MM.1S (cell line): ENCODE measurements at regions not wholly inside any gene's neighbourhood (a gene's known extent, or its start where the extent isn't known, plus 50 kb on each side); places are given as distances from the start of the nearest gene placed in this dataset.

Experiments
- DNase-seq: peaks from one replicate; pipeline ENCODE4 v3.0.0-alpha.2; 2015
- H2AFZ ChIP-seq: fragments of 300-600 bp; sonication (generic); 2 replicates; pipeline ENCODE4 v1.6.0; 2016; ENCODE audit warnings: antibody characterized with exemption, low read length
- H3F3A ChIP-seq: fragments of 300-600 bp; sonication (generic); 2 replicates; pipeline ENCODE4 v1.6.1; 2016; ENCODE audit warnings: mild to moderate bottlenecking, antibody characterized with exemption, low read length, moderate library complexity, mixed read lengths; ENCODE audit not compliant: insufficient read depth
- H3K27ac ChIP-seq: fragments of 300-600 bp; sonication (generic); 2 replicates; pipeline ENCODE4 v1.5.1; 2016; ENCODE audit warnings: mild to moderate bottlenecking, low read length
- H3K27me3 ChIP-seq: fragments of 300-600 bp; sonication (generic); replicated peaks from 2 replicates; pipeline ENCODE4 v1.6.0; 2016; ENCODE audit warnings: low read length; ENCODE audit not compliant: insufficient read depth
- H3K36me3 ChIP-seq: fragments of 300-600 bp; sonication (generic); replicated peaks from 2 replicates; pipeline ENCODE4 v1.6.1; 2016; ENCODE audit warnings: mild to moderate bottlenecking, low read length, mixed read lengths; ENCODE audit not compliant: insufficient read depth
- H3K4me1 ChIP-seq: fragments of 300-600 bp; sonication (generic); 2 replicates; pipeline ENCODE4 v1.6.1; 2016; ENCODE audit warnings: low read length, mixed read lengths
- H3K4me2 ChIP-seq: fragments of 300-600 bp; sonication (generic); 2 replicates; pipeline ENCODE4 v1.6.0; 2016; ENCODE audit warnings: low read depth, low read length
- H3K4me3 ChIP-seq: fragments of 300-600 bp; sonication (generic); 2 replicates; pipeline ENCODE4 v1.5.1; 2016; ENCODE audit warnings: low read length, mixed read lengths
- H3K79me2 ChIP-seq: fragments of 300-600 bp; sonication (generic); 2 replicates; pipeline ENCODE4 v1.6.1; 2016; ENCODE audit warnings: mixed run types, low read length, mixed read lengths
- H3K9ac ChIP-seq: fragments of 300-600 bp; sonication (generic); 2 replicates; pipeline ENCODE4 v1.6.1; 2016; ENCODE audit warnings: low read length, mixed read lengths
- H3K9me2 ChIP-seq: fragments of 300-600 bp; sonication (generic); replicated peaks from 2 replicates; pipeline ENCODE4 v1.6.1; 2016; ENCODE audit warnings: mild to moderate bottlenecking, low read length, mixed read lengths; ENCODE audit not compliant: insufficient read depth
- H3K9me3 ChIP-seq: fragments of 300-600 bp; sonication (generic); replicated peaks from 2 replicates; pipeline ENCODE4 v1.6.1; 2016; ENCODE audit warnings: mild to moderate bottlenecking, low read length, mixed read lengths; ENCODE audit not compliant: insufficient read depth
- H4K20me1 ChIP-seq: fragments of 300-600 bp; sonication (generic); 2 replicates; pipeline ENCODE4 v1.6.1; 2016; ENCODE audit warnings: mild to moderate bottlenecking, low read length, moderate library complexity, mixed read lengths; ENCODE audit not compliant: insufficient read depth
- EZH2 ChIP-seq: fragments of 300-600 bp; sonication (generic); optimal IDR thresholded peaks from 2 replicates; pipeline ENCODE3; 2017; ENCODE audit warnings: low read depth, mild to moderate bottlenecking, antibody characterized with exemption, low read length, mixed read lengths
- EZH2phosphoT487 ChIP-seq: fragments of 300-600 bp; sonication (generic); IDR thresholded peaks from 2 replicates; pipeline ENCODE4 v1.6.1; 2018; ENCODE audit warnings: antibody characterized with exemption, low read length
- TF ChIP-seq, protein P1 (sequence below): fragments of 300-600 bp; sonication (generic); IDR thresholded peaks from 2 replicates; pipeline ENCODE4 v1.5.1; 2016; ENCODE audit warnings: antibody characterized with exemption, low read length, mixed read lengths

DNA sequence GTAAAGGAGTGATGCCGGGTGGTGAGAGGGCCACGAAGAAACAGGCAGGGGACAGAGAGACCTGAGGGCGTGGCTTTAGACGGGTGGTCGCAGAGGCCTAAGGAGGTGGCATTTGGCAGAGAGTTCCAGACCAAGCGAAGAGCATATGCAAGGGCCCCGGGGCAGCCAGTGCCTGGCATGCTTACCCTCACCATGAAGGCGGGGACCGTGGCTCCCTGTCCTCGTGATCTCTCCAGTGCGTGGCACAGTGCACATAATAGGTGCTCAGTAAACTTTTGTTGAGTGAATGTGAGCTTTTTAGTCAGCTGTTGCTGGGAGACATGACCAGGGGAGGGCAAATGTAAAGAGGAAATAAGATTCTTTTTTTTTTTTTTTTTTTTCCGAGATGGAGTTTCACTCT is 245.6 kb upstream of the GSE1 start:
- Histone ChIP-seq H3K27me3 (peaks cover 57% of the 10 kb centered on the region), H3K79me2 (no peaks in the 10 kb centered on the region), H3K9me3 (no peaks in the 10 kb centered on the region), H3K9ac (no peak overlapping the region), H3K9me2 (no peaks in the 10 kb centered on the region), H3K4me2 (no peak overlapping the region), H2AFZ (no peak overlapping the region), H3K36me3 (no peaks in the 10 kb centered on the region), H3K4me3 (no peak overlapping the region), H3K27ac (no peak overlapping the region), H3F3A (no peaks in the 10 kb centered on the region), H4K20me1 (no peaks in the 10 kb centered on the region), H3K4me1 (no peaks in the 10 kb centered on the region)
- TF ChIP-seq EZH2 (no peak), EZH2phosphoT487 (no peak)
- TF ChIP-seq, protein P1, sequence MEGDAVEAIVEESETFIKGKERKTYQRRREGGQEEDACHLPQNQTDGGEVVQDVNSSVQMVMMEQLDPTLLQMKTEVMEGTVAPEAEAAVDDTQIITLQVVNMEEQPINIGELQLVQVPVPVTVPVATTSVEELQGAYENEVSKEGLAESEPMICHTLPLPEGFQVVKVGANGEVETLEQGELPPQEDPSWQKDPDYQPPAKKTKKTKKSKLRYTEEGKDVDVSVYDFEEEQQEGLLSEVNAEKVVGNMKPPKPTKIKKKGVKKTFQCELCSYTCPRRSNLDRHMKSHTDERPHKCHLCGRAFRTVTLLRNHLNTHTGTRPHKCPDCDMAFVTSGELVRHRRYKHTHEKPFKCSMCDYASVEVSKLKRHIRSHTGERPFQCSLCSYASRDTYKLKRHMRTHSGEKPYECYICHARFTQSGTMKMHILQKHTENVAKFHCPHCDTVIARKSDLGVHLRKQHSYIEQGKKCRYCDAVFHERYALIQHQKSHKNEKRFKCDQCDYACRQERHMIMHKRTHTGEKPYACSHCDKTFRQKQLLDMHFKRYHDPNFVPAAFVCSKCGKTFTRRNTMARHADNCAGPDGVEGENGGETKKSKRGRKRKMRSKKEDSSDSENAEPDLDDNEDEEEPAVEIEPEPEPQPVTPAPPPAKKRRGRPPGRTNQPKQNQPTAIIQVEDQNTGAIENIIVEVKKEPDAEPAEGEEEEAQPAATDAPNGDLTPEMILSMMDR: no peak
- DNase-seq: no peak

DNA sequence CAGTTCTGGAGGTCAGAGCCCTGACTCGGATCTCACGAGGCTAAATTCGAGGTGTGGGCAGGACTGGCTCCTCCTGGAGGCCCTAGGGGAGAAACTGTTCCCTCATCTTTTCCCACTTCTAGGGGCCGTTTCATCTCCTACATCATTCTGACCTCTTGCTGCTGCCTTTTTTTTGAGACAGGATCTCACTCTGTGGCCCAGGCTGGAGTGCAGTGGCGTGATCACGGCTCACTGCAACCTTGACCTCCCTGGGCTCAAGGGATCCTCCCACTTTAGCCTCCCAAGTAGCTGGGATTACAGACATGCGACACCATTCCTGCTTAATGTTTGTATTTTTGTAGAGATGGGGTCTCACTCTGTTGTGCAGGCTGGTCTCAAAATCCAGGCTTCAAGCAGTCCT is 244.1 kb upstream of the GSE1 start:
- Histone ChIP-seq H3K4me1 (no peaks in the 10 kb centered on the region), H4K20me1 (no peaks in the 10 kb centered on the region), H3K4me3 (no peak overlapping the region), H3K4me2 (no peak overlapping the region), H3K27me3 (peaks cover 55% of the 10 kb centered on the region), H3K79me2 (no peaks in the 10 kb centered on the region), H3K9ac (no peak overlapping the region), H2AFZ (no peak overlapping the region), H3K27ac (no peak overlapping the region), H3K9me2 (no peaks in the 10 kb centered on the region), H3K9me3 (no peaks in the 10 kb centered on the region), H3K36me3 (no peaks in the 10 kb centered on the region), H3F3A (no peaks in the 10 kb centered on the region)
- DNase-seq: no peak
- no peak for TF ChIP-seq EZH2
- no peak for TF ChIP-seq EZH2phosphoT487
- TF ChIP-seq, protein P1: no peak

DNA sequence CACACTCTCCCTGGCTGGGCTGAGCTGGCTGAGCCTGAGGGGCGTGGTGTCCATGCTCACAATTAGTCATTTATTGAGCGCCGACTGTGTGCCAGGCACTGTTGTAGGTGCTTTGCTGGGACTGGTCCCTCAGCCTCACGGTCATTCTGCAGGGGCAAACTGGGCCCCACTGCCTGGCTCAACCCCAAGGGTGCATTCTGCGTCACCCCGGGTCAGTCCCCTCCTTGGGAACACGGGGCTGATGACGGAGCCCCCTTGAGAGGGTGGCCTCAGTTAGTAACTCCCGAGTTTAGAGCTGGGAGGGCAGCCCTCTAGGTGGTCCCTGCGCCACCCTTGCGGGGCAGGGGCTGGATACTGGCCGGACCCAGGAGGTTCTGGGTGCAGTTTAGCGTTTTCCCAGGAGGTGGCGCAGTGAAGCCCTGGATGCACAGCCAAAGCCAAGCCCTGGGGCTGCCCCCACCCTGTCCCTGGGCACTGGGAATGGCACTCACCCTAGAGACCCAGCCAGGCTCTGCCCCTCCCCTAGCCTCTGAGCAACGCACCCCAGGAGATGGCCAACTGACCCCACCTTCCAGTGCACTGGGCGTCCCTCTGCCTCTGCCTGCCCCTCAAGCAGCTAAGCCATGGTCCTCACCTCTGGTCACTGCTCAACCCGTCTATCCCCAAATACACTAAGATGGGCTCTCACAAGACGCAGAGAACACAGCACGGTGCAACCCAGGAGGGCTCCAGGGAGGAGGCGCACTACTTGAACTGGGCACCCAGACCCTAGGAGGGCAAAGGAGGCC is 243.2 kb upstream of the GSE1 start:
- Histone ChIP-seq H3K4me2 (no peak overlapping the region), H3K79me2 (no peaks in the 10 kb centered on the region), H3K27me3 (peaks cover 51% of the 10 kb centered on the region), H3K27ac (no peak overlapping the region), H3F3A (no peaks in the 10 kb centered on the region), H4K20me1 (no peaks in the 10 kb centered on the region), H3K4me3 (no peak overlapping the region), H3K9me2 (no peaks in the 10 kb centered on the region), H3K9ac (no peak overlapping the region), H2AFZ (no peak overlapping the region), H3K9me3 (no peaks in the 10 kb centered on the region), H3K4me1 (no peaks in the 10 kb centered on the region), H3K36me3 (no peaks in the 10 kb centered on the region)
- peak; percentile 24 for DNase-seq
- TF ChIP-seq EZH2 (no peak), EZH2phosphoT487 (no peak)
- TF ChIP-seq, protein P1: peak; percentile 50
